ENCODE measurements at regions not wholly inside any gene's neighbourhood (a gene's known extent, or its start where the extent isn't known, plus 50 kb on each side); places are given as distances from the start of the nearest gene placed in this dataset.

DNA sequence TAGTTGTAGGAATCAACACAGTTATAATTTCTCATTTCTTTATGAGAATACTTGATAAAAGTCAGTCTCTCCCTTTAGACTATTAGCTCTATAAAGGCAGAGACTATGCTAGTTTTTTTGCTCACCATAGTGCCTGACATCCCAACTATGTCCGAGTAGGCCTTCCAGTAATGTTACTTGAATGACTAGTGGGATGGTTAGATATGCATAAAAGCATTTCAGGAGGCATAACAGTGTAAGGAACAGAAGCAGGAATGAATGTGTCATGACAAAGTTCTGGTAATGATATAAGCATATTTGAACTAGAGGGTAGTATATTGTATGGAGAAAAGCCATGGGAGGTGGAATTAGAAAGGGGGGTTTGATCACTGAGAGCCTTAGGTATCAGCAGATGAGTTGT, 77.4 kb upstream of the C5orf46 start:
- no peak for DNase-seq (ENCODE audit: low read depth, low spot score)
- no TSS peak for BruUV-seq (replicated peaks)
- no peaks in the 10 kb centered on the region for H3K9me1 ChIP-seq (replicated peaks; ENCODE audit: control insufficient read depth, extremely low read depth, insufficient read depth, low read length)
- H3K36me3 ChIP-seq (ENCODE audit: control insufficient read depth in 2 of 2, extremely low read depth in 1 of 2, insufficient read depth in 2 of 2, low read length in 2 of 2) = no peaks in the 10 kb centered on the region
- no peaks in the 10 kb centered on the region for H3K4me1 ChIP-seq (ENCODE audit: control insufficient read depth, extremely low read depth, insufficient read depth, low read length)
- intact Hi-C loops (cut with micrococcal nuclease) (no loop called here), dilution Hi-C loops (cut with MboI; ENCODE audit: extremely low pct_ligation_motif_present, low sequenced_read_pairs) (no loop called here)
- no peaks in the 10 kb centered on the region for H3K27me3 ChIP-seq (ENCODE audit: control insufficient read depth in 2 of 2, insufficient read depth in 2 of 2, low read length in 2 of 2)
- no peak overlapping the region for H3K4me2 ChIP-seq (ENCODE audit: insufficient read depth, low read length)
- no peak for FAIRE-seq
- H3K4me3 ChIP-seq (replicated peaks in 1 of 3; ENCODE audit: insufficient read depth in 1 of 3, low read depth in 1 of 3, low read length in 3 of 3) = no peak overlapping the region
- POLR2A ChIA-PET = no interaction called here
- CTCF ChIA-PET = no interaction called here
- no peak overlapping the region for H2AFZ ChIP-seq (ENCODE audit: low read depth, low read length)
- H3K27ac ChIP-seq (ENCODE audit: insufficient read depth, low read depth, low read length) = no peak overlapping the region
- no peaks in the 10 kb centered on the region for H3K9me3 ChIP-seq (replicated peaks; ENCODE audit: control insufficient read depth, insufficient read depth, low read length)
- no peaks in the 10 kb centered on the region for H4K20me1 ChIP-seq (replicated peaks; ENCODE audit: control insufficient read depth, extremely low read depth, insufficient read depth, low read length)
- H3K9ac ChIP-seq (replicated peaks; ENCODE audit: extremely low read depth, insufficient read depth, low read length) = no peak overlapping the region
- no peak for TF ChIP-seq JUN (IDR thresholded peaks at IDR 0.05; ENCODE audit: borderline replicate concordance, insufficient read depth, insufficient read length, low read depth)
- no peaks in the 10 kb centered on the region for H3K79me2 ChIP-seq (ENCODE audit: control insufficient read depth, insufficient read depth, low read length)

DNA sequence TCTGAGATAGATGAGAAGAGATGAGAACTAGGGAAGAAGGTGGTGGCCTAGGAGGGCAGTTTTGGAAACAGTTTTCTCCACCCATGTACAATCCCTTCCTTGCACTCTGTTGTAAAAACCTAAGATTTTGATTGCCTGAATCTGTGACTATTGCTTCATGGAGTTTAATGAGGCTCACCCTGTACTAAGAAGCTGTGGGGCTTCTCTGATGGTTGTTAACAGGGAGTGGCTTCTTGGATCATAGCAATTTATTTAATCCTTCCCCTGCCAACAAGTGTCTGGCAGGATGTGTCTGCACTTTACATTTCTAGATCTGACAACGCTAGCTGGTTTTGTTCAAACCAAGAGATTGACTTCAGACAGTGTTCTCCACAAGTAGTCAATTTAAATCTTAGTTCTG, 74.7 kb upstream of the C5orf46 start:
- intact Hi-C loops (cut with micrococcal nuclease) (loop anchor here (1.0 kb wide), 1 partner anchor 8 kb away; no protein-coding TSS in a partner anchor), dilution Hi-C loops (cut with MboI; ENCODE audit: extremely low pct_ligation_motif_present, low sequenced_read_pairs) (no loop called here)
- Histone ChIP-seq H3K79me2 (ENCODE audit: control insufficient read depth, insufficient read depth, low read length) (no peaks in the 10 kb centered on the region), H3K9ac (replicated peaks; ENCODE audit: extremely low read depth, insufficient read depth, low read length) (no peak overlapping the region), H3K4me1 (ENCODE audit: control insufficient read depth, extremely low read depth, insufficient read depth, low read length) (no peaks in the 10 kb centered on the region), H3K27me3 (ENCODE audit: control insufficient read depth in 2 of 2, insufficient read depth in 2 of 2, low read length in 2 of 2) (no peaks in the 10 kb centered on the region), H3K9me1 (replicated peaks; ENCODE audit: control insufficient read depth, extremely low read depth, insufficient read depth, low read length) (no peaks in the 10 kb centered on the region), H2AFZ (ENCODE audit: low read depth, low read length) (no peak overlapping the region), H4K20me1 (replicated peaks; ENCODE audit: control insufficient read depth, extremely low read depth, insufficient read depth, low read length) (no peaks in the 10 kb centered on the region), H3K4me3 (replicated peaks in 1 of 3; ENCODE audit: insufficient read depth in 1 of 3, low read depth in 1 of 3, low read length in 3 of 3) (no peak overlapping the region), H3K36me3 (ENCODE audit: control insufficient read depth in 2 of 2, extremely low read depth in 1 of 2, insufficient read depth in 2 of 2, low read length in 2 of 2) (no peaks in the 10 kb centered on the region), H3K27ac (ENCODE audit: insufficient read depth, low read depth, low read length) (no peak overlapping the region), H3K9me3 (replicated peaks; ENCODE audit: control insufficient read depth, insufficient read depth, low read length) (no peaks in the 10 kb centered on the region), H3K4me2 (ENCODE audit: insufficient read depth, low read length) (no peak overlapping the region)
- TF ChIP-seq, protein P1, sequence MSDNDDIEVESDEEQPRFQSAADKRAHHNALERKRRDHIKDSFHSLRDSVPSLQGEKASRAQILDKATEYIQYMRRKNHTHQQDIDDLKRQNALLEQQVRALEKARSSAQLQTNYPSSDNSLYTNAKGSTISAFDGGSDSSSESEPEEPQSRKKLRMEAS (IDR thresholded peaks at IDR 0.05; ENCODE audit: insufficient read depth, insufficient read length) = no peak
- TF ChIP-seq, protein P2, sequence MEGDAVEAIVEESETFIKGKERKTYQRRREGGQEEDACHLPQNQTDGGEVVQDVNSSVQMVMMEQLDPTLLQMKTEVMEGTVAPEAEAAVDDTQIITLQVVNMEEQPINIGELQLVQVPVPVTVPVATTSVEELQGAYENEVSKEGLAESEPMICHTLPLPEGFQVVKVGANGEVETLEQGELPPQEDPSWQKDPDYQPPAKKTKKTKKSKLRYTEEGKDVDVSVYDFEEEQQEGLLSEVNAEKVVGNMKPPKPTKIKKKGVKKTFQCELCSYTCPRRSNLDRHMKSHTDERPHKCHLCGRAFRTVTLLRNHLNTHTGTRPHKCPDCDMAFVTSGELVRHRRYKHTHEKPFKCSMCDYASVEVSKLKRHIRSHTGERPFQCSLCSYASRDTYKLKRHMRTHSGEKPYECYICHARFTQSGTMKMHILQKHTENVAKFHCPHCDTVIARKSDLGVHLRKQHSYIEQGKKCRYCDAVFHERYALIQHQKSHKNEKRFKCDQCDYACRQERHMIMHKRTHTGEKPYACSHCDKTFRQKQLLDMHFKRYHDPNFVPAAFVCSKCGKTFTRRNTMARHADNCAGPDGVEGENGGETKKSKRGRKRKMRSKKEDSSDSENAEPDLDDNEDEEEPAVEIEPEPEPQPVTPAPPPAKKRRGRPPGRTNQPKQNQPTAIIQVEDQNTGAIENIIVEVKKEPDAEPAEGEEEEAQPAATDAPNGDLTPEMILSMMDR (IDR thresholded peaks at IDR 0.05; ENCODE audit: extremely low read depth in 1 of 2, insufficient read depth in 1 of 2, low read depth in 1 of 2, low read length in 2 of 2) = no peak
- TF ChIP-seq MYC (IDR thresholded peaks at IDR 0.05; ENCODE audit: low read depth, low read length) (no peak), POLR2A (IDR thresholded peaks at IDR 0.05; ENCODE audit: low read depth, low read length) (no peak), JUN (IDR thresholded peaks at IDR 0.05; ENCODE audit: borderline replicate concordance, insufficient read depth, insufficient read length, low read depth) (no peak), GATA2 (IDR thresholded peaks at IDR 0.05; ENCODE audit: insufficient read depth, insufficient read length, low read depth, low read length) (no peak), EZH2 (IDR thresholded peaks at IDR 0.05; ENCODE audit: borderline replicate concordance, low read depth, low read length, severe bottlenecking) (no peak), POLR2AphosphoS5 (IDR thresholded peaks at IDR 0.05; ENCODE audit: insufficient read depth, low read depth, low read length) (no peak), FOS (IDR thresholded peaks at IDR 0.05; ENCODE audit: borderline replicate concordance, insufficient read depth, low read length) (no peak)
- POLR2A ChIA-PET = no interaction called here
- no peak for DNase-seq (ENCODE audit: low read depth, low spot score)
- BruUV-seq (replicated peaks) = no TSS peak
- FAIRE-seq = no peak
- CTCF ChIA-PET = interaction anchor here (0.9 kb wide), 1 partner anchor 10 kb away, joined by 3 read pairs; no protein-coding TSS in a partner anchor

Measured in endothelial cell of umbilical vein (primary cell).